Type B pancreatic cell (in vitro differentiated cells): ENCODE measurements at regions not wholly inside any gene's neighbourhood (a gene's known extent, or its start where the extent isn't known, plus 50 kb on each side); places are given as distances from the start of the nearest gene placed in this dataset.

Experiments
- DNase-seq: peaks from one replicate; pipeline ENCODE4 v3.0.0; 2021; ENCODE audit warnings: mixed read lengths; ENCODE audit not compliant: unreplicated experiment; ENCODE audit errors: extremely low spot score
- H3K27ac Mint-ChIP-seq: 2 replicates; pipeline ENCODE4 v1.8.0; 2021; ENCODE audit warnings: mild to moderate bottlenecking, mixed read lengths
- H3K27me3 Mint-ChIP-seq: 2 replicates; pipeline ENCODE4 v1.8.0; 2021; ENCODE audit warnings: mixed read lengths
- H3K36me3 Mint-ChIP-seq: 2 replicates; pipeline ENCODE4 v1.8.0; 2021; ENCODE audit warnings: mixed read lengths
- H3K4me1 Mint-ChIP-seq: one replicate; pipeline ENCODE4 v1.8.0; 2021; ENCODE audit warnings: mixed read lengths; ENCODE audit not compliant: unreplicated experiment
- H3K4me3 Mint-ChIP-seq: 2 replicates; pipeline ENCODE4 v1.8.0; 2021; ENCODE audit warnings: mild to moderate bottlenecking, mixed read lengths
- H3K9me3 Mint-ChIP-seq: 2 replicates; pipeline ENCODE4 v1.8.0; 2021; ENCODE audit warnings: mixed read lengths
- TF ChIP-seq, protein P1 (sequence below): fragments of 200-600 bp; sonication (generic); conservative IDR thresholded peaks from 2 replicates; pipeline ENCODE4 v1.5.0; 2021; ENCODE audit warnings: antibody characterized with exemption, mild to moderate bottlenecking

DNA sequence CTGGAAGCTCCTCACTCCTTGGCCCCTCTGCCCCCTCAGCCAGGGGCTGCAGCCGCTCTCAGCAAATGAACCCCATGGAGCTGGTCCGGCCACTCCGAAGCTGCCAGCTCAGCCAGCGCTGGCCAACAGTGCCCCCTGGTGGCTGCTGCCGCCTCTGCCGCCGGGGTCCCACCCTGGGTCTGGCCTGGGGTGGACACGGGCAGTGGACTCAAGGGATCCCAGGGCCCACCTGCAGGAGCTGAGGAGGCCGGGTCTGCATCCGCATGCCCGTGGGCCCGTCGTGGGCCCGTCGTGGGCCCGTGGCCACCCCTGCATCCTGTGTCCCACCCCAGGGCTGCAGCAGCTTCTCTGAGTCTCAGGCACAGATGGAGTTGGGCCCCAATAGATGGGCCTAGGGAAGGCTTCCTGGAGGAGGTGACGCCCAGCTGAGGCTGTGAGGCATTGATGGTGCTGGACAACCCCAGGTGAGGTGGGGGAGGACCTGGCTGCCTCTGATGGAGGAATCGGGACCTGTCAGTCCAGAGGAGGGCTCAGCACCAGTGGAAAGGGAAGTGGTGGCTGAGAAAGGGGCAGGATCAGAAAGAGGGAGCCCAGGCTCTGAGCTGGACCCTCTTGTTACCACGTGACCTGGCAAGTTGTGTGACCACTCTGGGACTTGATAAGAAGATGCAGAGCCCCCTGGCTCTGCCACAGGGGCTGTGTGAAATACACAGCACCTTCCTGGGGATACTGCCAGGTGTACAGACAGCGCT is 522.3 kb downstream of the BRD1 start:
- H3K36me3 Mint-ChIP-seq = no peaks in the 10 kb centered on the region
- peaks cover 35% of the 10 kb centered on the region for H3K27me3 Mint-ChIP-seq
- DNase-seq = peak; percentile 91
- no peaks in the 10 kb centered on the region for H3K9me3 Mint-ChIP-seq
- peaks cover 5% of the 10 kb centered on the region for H3K4me1 Mint-ChIP-seq
- H3K27ac Mint-ChIP-seq = no peak overlapping the region
- TF ChIP-seq, protein P1, sequence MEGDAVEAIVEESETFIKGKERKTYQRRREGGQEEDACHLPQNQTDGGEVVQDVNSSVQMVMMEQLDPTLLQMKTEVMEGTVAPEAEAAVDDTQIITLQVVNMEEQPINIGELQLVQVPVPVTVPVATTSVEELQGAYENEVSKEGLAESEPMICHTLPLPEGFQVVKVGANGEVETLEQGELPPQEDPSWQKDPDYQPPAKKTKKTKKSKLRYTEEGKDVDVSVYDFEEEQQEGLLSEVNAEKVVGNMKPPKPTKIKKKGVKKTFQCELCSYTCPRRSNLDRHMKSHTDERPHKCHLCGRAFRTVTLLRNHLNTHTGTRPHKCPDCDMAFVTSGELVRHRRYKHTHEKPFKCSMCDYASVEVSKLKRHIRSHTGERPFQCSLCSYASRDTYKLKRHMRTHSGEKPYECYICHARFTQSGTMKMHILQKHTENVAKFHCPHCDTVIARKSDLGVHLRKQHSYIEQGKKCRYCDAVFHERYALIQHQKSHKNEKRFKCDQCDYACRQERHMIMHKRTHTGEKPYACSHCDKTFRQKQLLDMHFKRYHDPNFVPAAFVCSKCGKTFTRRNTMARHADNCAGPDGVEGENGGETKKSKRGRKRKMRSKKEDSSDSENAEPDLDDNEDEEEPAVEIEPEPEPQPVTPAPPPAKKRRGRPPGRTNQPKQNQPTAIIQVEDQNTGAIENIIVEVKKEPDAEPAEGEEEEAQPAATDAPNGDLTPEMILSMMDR = peak; percentile 98
- no peak overlapping the region for H3K4me3 Mint-ChIP-seq

DNA sequence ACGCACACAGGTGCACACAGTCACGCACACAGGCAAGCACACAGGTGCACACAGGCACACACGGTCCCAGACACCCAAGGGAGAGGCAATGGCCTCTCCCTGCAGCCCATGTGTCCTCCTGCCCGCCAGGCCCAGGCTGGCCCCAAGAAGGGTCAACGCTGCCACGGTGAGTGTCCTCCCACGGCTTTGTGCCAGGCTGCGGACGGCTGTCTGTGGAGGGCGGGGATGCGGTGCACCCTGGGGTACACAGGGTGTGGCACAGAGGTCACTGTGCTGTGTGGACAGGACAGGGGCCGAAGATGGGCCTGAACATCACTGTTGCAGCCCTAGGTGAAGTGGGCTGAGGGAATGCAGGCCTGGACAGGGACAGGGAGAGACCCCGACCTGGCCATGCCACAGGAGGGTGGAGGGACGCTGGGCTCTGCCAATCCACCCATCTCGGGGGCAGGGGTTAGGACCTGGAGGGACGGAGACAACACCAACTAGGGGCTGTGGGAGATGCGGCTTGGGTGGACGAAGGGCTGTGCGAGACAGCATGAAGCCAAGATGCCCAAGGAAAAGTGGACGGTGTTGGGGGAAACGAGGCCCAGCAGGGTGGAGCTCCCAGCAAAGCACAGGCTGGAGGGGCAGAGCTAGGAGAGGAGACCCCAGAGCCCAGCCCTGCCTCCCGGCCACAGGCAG is 523.8 kb downstream of the BRD1 start:
- TF ChIP-seq, protein P1 = no peak
- H3K4me3 Mint-ChIP-seq = no peak overlapping the region
- no peaks in the 10 kb centered on the region for H3K9me3 Mint-ChIP-seq
- peaks cover 25% of the 10 kb centered on the region for H3K27me3 Mint-ChIP-seq
- no peaks in the 10 kb centered on the region for H3K36me3 Mint-ChIP-seq
- H3K4me1 Mint-ChIP-seq = peaks cover 5% of the 10 kb centered on the region
- DNase-seq = peak; percentile 62
- H3K27ac Mint-ChIP-seq = no peak overlapping the region

DNA sequence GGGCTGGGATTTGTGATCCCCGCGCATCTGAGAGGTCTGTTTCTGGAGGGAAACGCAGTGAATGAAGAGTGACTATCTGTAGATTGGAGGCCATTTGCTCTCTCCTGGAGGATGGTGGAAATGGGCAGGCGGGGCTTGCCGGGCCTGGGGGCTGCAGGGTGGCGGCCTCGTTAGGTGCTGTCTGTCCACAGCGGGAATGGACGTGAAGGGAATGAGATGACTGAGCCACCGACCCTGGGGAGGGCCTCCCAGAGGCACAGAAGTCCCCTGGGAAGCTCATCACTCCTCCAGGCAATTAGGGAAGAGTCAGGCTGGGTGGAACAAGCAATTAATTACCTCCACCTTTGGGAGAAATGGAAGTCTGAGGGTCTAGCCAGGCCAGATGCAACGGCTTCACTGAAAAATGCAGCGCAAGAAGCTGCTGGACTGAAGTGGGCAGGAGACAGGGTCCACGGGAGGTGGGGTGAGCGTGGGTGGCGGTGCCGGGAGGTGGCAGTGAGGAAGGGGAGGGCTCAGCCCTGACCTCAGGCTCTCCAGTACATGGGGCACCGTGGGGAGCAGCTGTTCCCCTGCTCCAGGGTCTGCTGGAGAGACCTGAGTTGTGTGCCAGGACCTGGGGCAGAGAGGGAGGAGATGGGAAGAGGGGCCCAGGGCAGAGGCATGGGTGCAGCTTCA is 524.5 kb downstream of the BRD1 start:
- TF ChIP-seq, protein P1 = no peak
- H3K9me3 Mint-ChIP-seq = no peaks in the 10 kb centered on the region
- H3K4me3 Mint-ChIP-seq = no peak overlapping the region
- no peaks in the 10 kb centered on the region for H3K36me3 Mint-ChIP-seq
- peak; percentile 57 for DNase-seq
- no peak overlapping the region for H3K27ac Mint-ChIP-seq
- peaks cover 18% of the 10 kb centered on the region for H3K27me3 Mint-ChIP-seq
- H3K4me1 Mint-ChIP-seq = peaks cover 5% of the 10 kb centered on the region

DNA sequence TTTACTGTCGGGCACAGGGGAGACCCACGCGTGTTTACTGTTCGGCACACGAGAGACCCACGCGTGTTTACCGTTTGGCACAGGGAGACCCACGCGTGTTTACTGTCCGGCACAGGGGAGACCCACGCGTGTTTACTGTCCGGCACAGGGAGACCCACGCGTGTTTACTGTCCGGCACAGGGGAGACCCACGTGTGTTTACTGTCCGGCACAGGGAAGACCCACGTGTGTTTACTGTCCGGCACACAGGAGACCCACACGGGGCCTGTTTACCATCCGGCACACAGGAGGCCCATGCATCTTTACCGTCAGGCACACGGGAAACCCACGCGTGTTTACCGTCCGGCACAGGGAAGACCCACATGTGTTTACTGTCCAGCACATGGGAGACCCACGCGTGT is 525.1 kb downstream of the BRD1 start:
- H3K27me3 Mint-ChIP-seq = peaks cover 11% of the 10 kb centered on the region
- peaks cover 5% of the 10 kb centered on the region for H3K4me1 Mint-ChIP-seq
- no peak overlapping the region for H3K27ac Mint-ChIP-seq
- no peaks in the 10 kb centered on the region for H3K9me3 Mint-ChIP-seq
- no peak overlapping the region for H3K4me3 Mint-ChIP-seq
- DNase-seq = no peak
- TF ChIP-seq, protein P1 = no peak
- no peaks in the 10 kb centered on the region for H3K36me3 Mint-ChIP-seq

DNA sequence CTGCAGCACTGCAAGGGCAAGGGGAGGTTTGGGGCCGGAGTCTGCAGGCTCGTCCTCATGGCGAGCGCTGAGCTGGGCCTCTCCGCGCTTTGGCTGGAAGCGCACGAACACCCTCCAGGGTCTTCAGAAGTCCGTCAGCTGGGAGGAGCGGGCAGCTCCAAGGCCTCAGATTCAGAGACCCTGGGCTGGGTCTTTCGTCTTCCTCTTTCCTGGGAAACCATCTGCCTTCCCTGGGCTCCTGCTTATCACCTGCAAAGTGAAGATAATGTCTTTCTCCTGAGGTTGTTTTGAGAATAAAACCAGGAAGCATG is 525.6 kb downstream of the BRD1 start:
- peak; percentile 53 for DNase-seq

More for the DNA sequence above, 525.6 kb downstream of the BRD1 start:
- H3K4me3 Mint-ChIP-seq = no peak overlapping the region
- H3K36me3 Mint-ChIP-seq = no peaks in the 10 kb centered on the region
- peaks cover 11% of the 10 kb centered on the region for H3K27me3 Mint-ChIP-seq
- TF ChIP-seq, protein P1 = no peak
- no peak overlapping the region for H3K27ac Mint-ChIP-seq
- no peaks in the 10 kb centered on the region for H3K9me3 Mint-ChIP-seq
- peaks cover 5% of the 10 kb centered on the region for H3K4me1 Mint-ChIP-seq
